ENCODE measurements at regions not wholly inside any gene's neighbourhood (a gene's known extent, or its start where the extent isn't known, plus 50 kb on each side); places are given as distances from the start of the nearest gene placed in this dataset.

DNA sequence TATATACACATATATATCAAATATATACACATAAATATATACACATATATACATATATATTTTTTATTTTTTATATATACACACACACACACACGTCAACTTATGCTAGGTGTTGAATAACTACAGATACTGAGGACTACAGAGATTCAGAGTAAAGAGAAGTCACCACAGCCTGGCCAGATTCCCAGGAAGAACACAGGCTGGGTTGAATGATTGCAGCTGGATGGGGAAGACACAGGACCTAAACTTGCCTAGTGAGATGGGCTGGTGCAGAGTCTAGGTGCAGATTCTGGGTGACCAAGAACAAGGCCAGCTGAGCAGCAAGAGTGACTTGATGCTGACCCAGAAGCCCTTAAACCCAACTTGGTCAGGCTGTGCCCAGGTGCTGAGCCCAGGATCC, 241.3 kb downstream of the KCTD12 start:
- TF ChIP-seq, protein P1, sequence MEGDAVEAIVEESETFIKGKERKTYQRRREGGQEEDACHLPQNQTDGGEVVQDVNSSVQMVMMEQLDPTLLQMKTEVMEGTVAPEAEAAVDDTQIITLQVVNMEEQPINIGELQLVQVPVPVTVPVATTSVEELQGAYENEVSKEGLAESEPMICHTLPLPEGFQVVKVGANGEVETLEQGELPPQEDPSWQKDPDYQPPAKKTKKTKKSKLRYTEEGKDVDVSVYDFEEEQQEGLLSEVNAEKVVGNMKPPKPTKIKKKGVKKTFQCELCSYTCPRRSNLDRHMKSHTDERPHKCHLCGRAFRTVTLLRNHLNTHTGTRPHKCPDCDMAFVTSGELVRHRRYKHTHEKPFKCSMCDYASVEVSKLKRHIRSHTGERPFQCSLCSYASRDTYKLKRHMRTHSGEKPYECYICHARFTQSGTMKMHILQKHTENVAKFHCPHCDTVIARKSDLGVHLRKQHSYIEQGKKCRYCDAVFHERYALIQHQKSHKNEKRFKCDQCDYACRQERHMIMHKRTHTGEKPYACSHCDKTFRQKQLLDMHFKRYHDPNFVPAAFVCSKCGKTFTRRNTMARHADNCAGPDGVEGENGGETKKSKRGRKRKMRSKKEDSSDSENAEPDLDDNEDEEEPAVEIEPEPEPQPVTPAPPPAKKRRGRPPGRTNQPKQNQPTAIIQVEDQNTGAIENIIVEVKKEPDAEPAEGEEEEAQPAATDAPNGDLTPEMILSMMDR (IDR thresholded peaks at IDR 0.05), result no peak
- no peak for TF ChIP-seq POLR2A (IDR thresholded peaks at IDR 0.05)

All from testis (tissue), 2 donors.